Stimulated activated effector memory CD8-positive, alpha-beta T cell treated with anti-CD3 and anti-CD28 coated beads, Interleukin-12 subunit alpha, Interleukin-12 subunit beta, amount 100 ng/mL, for 72 hours (primary cell): ENCODE measurements at regions not wholly inside any gene's neighbourhood (a gene's known extent, or its start where the extent isn't known, plus 50 kb on each side); places are given as distances from the start of the nearest gene placed in this dataset.

Experiments used
- ATAC-seq: fragments of 150-1000 bp; cut with Tn5 transposase; 2 replicates; pipeline ENCODE4 v1.10.0; 2021
- DNase-seq, 2 donors: peaks; one replicate each; pipeline ENCODE4 v3.0.0; 2021 to 2022; ENCODE audit warnings: low spot score in 2 of 2
- H3K27ac Mint-ChIP-seq: one replicate; pipeline ENCODE4 v1.8.0; 2022; ENCODE audit warnings: mild to moderate bottlenecking, mixed read lengths
- H3K36me3 Mint-ChIP-seq: one replicate; pipeline ENCODE4 v1.8.0; 2022; ENCODE audit warnings: mild to moderate bottlenecking, mixed read lengths
- H3K4me1 Mint-ChIP-seq: one replicate; pipeline ENCODE4 v1.8.0; 2022; ENCODE audit warnings: mixed read lengths
- H3K4me3 Mint-ChIP-seq: one replicate; pipeline ENCODE4 v1.8.0; 2022; ENCODE audit warnings: mild to moderate bottlenecking, mixed read lengths
- H3K9me3 Mint-ChIP-seq: one replicate; pipeline ENCODE4 v1.8.0; 2022; ENCODE audit warnings: mixed read lengths

GRCh38 chr2:103667335-103667884 lies 905.6 kb downstream of the TMEM182 start:
- H3K36me3 Mint-ChIP-seq, result no peaks in the 10 kb centered on the region
- no peak overlapping the region for H3K4me3 Mint-ChIP-seq
- ATAC-seq (no peak), DNase-seq (no peak)
- no peaks in the 10 kb centered on the region for H3K9me3 Mint-ChIP-seq
- no peaks in the 10 kb centered on the region for H3K4me1 Mint-ChIP-seq
- H3K27ac Mint-ChIP-seq, result no peak overlapping the region

DNA sequence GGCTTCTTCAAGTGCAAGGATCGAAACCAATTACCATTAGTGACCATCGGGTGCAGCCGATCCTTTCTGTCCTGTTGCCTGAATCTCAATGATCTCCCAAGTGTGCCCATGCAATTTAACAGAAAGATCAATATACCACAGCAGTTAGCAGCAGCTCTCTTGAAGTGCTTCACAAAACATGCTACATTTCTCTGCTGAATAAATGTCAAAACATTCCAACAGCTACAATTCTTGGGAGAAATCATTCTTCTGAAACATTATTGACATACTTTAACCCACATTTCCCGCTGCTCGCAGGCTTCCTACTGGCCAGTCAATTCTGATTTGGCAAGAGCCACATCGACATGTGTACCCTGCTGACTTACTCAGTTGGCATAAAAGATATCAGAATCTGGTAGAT lies 907.7 kb downstream of the TMEM182 start:
- Mint-ChIP-seq H3K27ac (no peak overlapping the region), H3K4me1 (no peaks in the 10 kb centered on the region), H3K4me3 (no peak overlapping the region), H3K9me3 (peaks cover 7% of the 10 kb centered on the region), H3K36me3 (no peaks in the 10 kb centered on the region)
- DNase-seq (no peak), ATAC-seq (no peak)
